SK-N-SH (cell line): ENCODE measurements at regions not wholly inside any gene's neighbourhood (a gene's known extent, or its start where the extent isn't known, plus 50 kb on each side); places are given as distances from the start of the nearest gene placed in this dataset.

Experiments used
- CHD2 ChIP-seq: fragments of 150-350 bp; IDR thresholded peaks from 2 replicates; pipeline ENCODE4 v1.6.1; 2018; ENCODE audit warnings: low read length; ENCODE audit not compliant: partially characterized antibody
- EP300 ChIP-seq, 2 experiments: IDR thresholded peaks; 2 replicates each; pipeline versions ENCODE4 v1.4.0 to v1.6.1; 2012; ENCODE audit warnings: borderline replicate concordance in 1 of 2, low read depth in 1 of 2, low read length in 1 of 2
- MAX ChIP-seq: IDR thresholded peaks from 2 replicates; pipeline ENCODE4 v1.4.0; 2012; ENCODE audit warnings: low read depth
- MXI1 ChIP-seq: IDR thresholded peaks from 2 replicates; pipeline ENCODE4 v1.6.1; 2012; ENCODE audit warnings: mild to moderate bottlenecking, low read depth, low read length, improper control_type of control experiment
- RCOR1 ChIP-seq: fragments of 150-350 bp; IDR thresholded peaks from 2 replicates; pipeline ENCODE4 v1.6.1; 2017; ENCODE audit warnings: antibody characterized with exemption, low read length
- REST ChIP-seq: IDR thresholded peaks from 2 replicates; pipeline ENCODE4 v1.6.1; 2012; ENCODE audit warnings: mild to moderate bottlenecking, low read depth, low read length, moderate library complexity
- SIN3A ChIP-seq: IDR thresholded peaks from 2 replicates; pipeline ENCODE4 v1.6.1; 2012; ENCODE audit warnings: low read depth, mild to moderate bottlenecking, low read length, moderate library complexity, borderline replicate concordance
- USF2 ChIP-seq: fragments of 150-350 bp; IDR thresholded peaks from 2 replicates; pipeline ENCODE4 v1.6.1; 2017; ENCODE audit warnings: antibody characterized with exemption, low read length, low read depth, borderline replicate concordance
- YY1 ChIP-seq: IDR thresholded peaks from 2 replicates; pipeline ENCODE4 v1.4.0; 2012; ENCODE audit warnings: low read depth, mild to moderate bottlenecking
- TF ChIP-seq, protein P1 (sequence below): fragments of 200-600 bp; sonication (generic); IDR thresholded peaks from 2 replicates; pipeline ENCODE4 v1.6.1; 2017; ENCODE audit warnings: antibody characterized with exemption, mild to moderate bottlenecking, moderate library complexity

DNA sequence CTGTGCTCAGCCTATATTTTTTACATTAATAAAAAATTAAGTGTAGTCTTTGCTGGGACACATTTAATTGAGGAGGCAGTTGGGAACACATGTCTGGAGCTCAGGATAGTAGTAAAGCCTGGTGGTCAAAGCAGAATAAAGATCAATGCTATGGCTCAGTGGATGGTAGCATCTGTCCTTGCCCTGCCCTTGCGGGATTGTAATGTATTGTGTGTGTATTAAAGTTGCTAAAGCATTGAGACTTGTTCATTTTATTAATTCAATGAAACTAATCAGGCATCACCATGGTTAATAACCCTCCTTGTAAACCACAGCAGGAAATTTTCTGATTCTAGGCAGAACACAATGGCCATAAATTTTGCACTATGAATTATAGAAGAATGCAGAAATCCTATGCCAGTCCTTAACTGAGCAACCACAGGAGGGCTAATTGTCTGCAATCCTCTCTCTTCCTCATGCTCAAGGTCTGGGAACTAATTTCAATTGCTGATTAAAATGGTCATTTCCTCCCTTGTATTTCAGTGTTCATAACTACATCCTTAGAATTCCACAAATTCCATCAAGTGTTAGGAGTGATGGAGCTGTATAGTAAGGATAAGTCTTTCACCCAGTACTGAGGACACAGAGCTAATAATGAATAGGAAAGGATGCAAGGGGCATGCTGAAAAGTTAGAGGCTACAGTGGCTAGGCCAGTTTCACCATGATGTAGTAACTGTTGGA lies 403.2 kb upstream of the DDI1 start:
- TF ChIP-seq EP300 (IDR thresholded peaks at IDR 0.05; ENCODE audit: borderline replicate concordance in 1 of 2, low read depth in 1 of 2, low read length in 1 of 2), result peak; percentile 66 to 87
- TF ChIP-seq, protein P1, sequence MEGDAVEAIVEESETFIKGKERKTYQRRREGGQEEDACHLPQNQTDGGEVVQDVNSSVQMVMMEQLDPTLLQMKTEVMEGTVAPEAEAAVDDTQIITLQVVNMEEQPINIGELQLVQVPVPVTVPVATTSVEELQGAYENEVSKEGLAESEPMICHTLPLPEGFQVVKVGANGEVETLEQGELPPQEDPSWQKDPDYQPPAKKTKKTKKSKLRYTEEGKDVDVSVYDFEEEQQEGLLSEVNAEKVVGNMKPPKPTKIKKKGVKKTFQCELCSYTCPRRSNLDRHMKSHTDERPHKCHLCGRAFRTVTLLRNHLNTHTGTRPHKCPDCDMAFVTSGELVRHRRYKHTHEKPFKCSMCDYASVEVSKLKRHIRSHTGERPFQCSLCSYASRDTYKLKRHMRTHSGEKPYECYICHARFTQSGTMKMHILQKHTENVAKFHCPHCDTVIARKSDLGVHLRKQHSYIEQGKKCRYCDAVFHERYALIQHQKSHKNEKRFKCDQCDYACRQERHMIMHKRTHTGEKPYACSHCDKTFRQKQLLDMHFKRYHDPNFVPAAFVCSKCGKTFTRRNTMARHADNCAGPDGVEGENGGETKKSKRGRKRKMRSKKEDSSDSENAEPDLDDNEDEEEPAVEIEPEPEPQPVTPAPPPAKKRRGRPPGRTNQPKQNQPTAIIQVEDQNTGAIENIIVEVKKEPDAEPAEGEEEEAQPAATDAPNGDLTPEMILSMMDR, result no peak; the same call in 1 of the 2 replicates
- no peak for TF ChIP-seq YY1
- TF ChIP-seq REST, result no peak
- no peak for TF ChIP-seq MXI1
- no peak for TF ChIP-seq RCOR1
- no peak for TF ChIP-seq USF2
- no peak for TF ChIP-seq CHD2
- TF ChIP-seq SIN3A, result no peak
- TF ChIP-seq MAX, result no peak
